Kasumi-1 (cell line): ENCODE measurements at regions not wholly inside any gene's neighbourhood (a gene's known extent, or its start where the extent isn't known, plus 50 kb on each side); places are given as distances from the start of the nearest gene placed in this dataset.

Experiments
- DNase-seq, 2 experiments: peaks; one replicate each; lab custom pipeline; 2025; lab: John Stamatoyannopoulos, UW

- no peak for DNase-seq
These were observed 521.5 kb downstream of the FUT8 start for GRCh38 chr14:65934070-65934435.

- DNase-seq = no peak
These were observed 523.9 kb downstream of the FUT8 start for GRCh38 chr14:65936342-65936975.

GRCh38 chr14:65937079-65937959 lies 524.8 kb downstream of the FUT8 start:
- no peak for DNase-seq

- no peak for DNase-seq
These were observed 525.4 kb downstream of the FUT8 start for GRCh38 chr14:65937960-65938316.

GRCh38 chr14:65938738-65939137 lies 526.2 kb downstream of the FUT8 start:
- no peak for DNase-seq

- DNase-seq = no peak
These were observed 526.7 kb downstream of the FUT8 start for GRCh38 chr14:65939184-65939583.

GRCh38 chr14:65940056-65940735 lies 527.7 kb downstream of the FUT8 start:
- DNase-seq = peak; percentile 40 to 49

GRCh38 chr14:65941091-65941490 lies 528.6 kb downstream of the FUT8 start:
- DNase-seq = no peak

GRCh38 chr14:65943150-65943549 lies 530.6 kb downstream of the FUT8 start:
- no peak for DNase-seq

GRCh38 chr14:65943916-65944410 lies 531.4 kb downstream of the FUT8 start:
- no peak for DNase-seq

GRCh38 chr14:65945327-65945726 lies 532.8 kb downstream of the FUT8 start:
- no peak for DNase-seq

- DNase-seq = no peak
These were observed 534.0 kb downstream of the FUT8 start for GRCh38 chr14:65946494-65946893.

- DNase-seq = no peak
These were observed 535.8 kb downstream of the FUT8 start for GRCh38 chr14:65948302-65948701.

GRCh38 chr14:65949711-65950516 lies 536.3 kb upstream of the CCDC196 start:
- DNase-seq = no peak

GRCh38 chr14:65954942-65955341 lies 531.2 kb upstream of the CCDC196 start:
- no peak for DNase-seq

GRCh38 chr14:65957631-65958205 lies 528.5 kb upstream of the CCDC196 start:
- no peak for DNase-seq

- peak; percentile 44 to 71 for DNase-seq
These were observed 527.3 kb upstream of the CCDC196 start for GRCh38 chr14:65958664-65959562.

GRCh38 chr14:65959563-65960024 lies 526.6 kb upstream of the CCDC196 start:
- no peak for DNase-seq

- DNase-seq = peak; percentile 51 to 57
These were observed 525.2 kb upstream of the CCDC196 start for GRCh38 chr14:65961004-65961403.

- no peak for DNase-seq
These were observed 523.2 kb upstream of the CCDC196 start for GRCh38 chr14:65962952-65963351.
